A549 (cell line): ENCODE measurements at regions not wholly inside any gene's neighbourhood (a gene's known extent, or its start where the extent isn't known, plus 50 kb on each side); places are given as distances from the start of the nearest gene placed in this dataset.

ENCODE experiments used
- ATAC-seq, 2 experiments: fragments of 200-7000 bp in 1 of 2; fragments of >200 bp in 1 of 2; cut with Nextera tagmentation in 1 of 2; cut with Tn5 transposase in 1 of 2; 3 replicates each; pipeline versions ENCODE4 v1.8.0 to v1.9.1; 2018 to 2020; ENCODE audit warnings: mild to moderate bottlenecking in 1 of 2, moderate library complexity in 1 of 2
- CTCF ChIA-PET: fragments of 300-600 bp; sonication (Branson Sonifier 250); formaldehyde crosslinking; extraction: SDS; loops from one replicate; lab custom pipeline; 2021; ENCODE audit warnings: antibody characterized with exemption, inconsistent platforms; lab: Yijun Ruan, JAX
- POLR2A ChIA-PET: fragments of 350-600 bp; formaldehyde crosslinking; extraction: SDS; loops from one replicate; lab custom pipeline; 2021; ENCODE audit warnings: antibody characterized with exemption, inconsistent platforms; lab: Yijun Ruan, JAX
- DNase-seq, 2 experiments: peaks; one replicate each; pipeline versions ENCODE4 v3.0.0 to v3.0.0-alpha.2; 2011 to 2016; ENCODE audit warnings: low read depth in 1 of 2, low spot score in 1 of 2
- FAIRE-seq: peaks from 2 replicates; lab custom pipeline; 2011; peaks lifted over from hg19 to GRCh38; lab: Jason Lieb, UNC
- H3K27ac ChIP-seq, 2 experiments: fragments of >200 bp; sonication (Bioruptor Twin); formaldehyde crosslinking; 3 replicates each; pipeline ENCODE4 v1.5.1; 2016 to 2017
- H3K4me1 ChIP-seq: fragments of >200 bp; sonication (Bioruptor Twin); formaldehyde crosslinking; 3 replicates; pipeline ENCODE4 v1.6.1; 2016
- H3K4me2 ChIP-seq: fragments of >200 bp; sonication (Bioruptor Twin); formaldehyde crosslinking; 3 replicates; pipeline ENCODE4 v1.6.1; 2016
- H3K4me3 ChIP-seq: fragments of >200 bp; sonication (Bioruptor Twin); formaldehyde crosslinking; 3 replicates; pipeline ENCODE4 v1.5.1; 2016
- H3K9me3 ChIP-seq: fragments of >200 bp; sonication (Bioruptor Twin); formaldehyde crosslinking; 3 replicates; pipeline ENCODE4 v1.6.1; 2016
- CBX8 ChIP-seq: fragments of 200-600 bp; sonication (generic); IDR thresholded peaks from 2 replicates; pipeline ENCODE4 v1.6.1; 2016
- CEBPB ChIP-seq, 2 experiments: fragments of >200 bp in 1 of 2; sonication (Bioruptor Twin) in 1 of 2; formaldehyde crosslinking in 1 of 2; IDR thresholded peaks; 2 replicates each; pipeline ENCODE4 v1.6.1; 2012 to 2016
- CHD4 ChIP-seq: fragments of 200-600 bp; sonication (generic); IDR thresholded peaks from 2 replicates; pipeline ENCODE4 v1.6.1; 2016; ENCODE audit warnings: antibody characterized with exemption, mild to moderate bottlenecking, borderline replicate concordance
- EHF ChIP-seq: fragments of 250-450 bp; sonication (Bioruptor Pico); IDR thresholded peaks from 2 replicates; pipeline ENCODE4 v1.5.0; 2020; ENCODE audit warnings: mild to moderate bottlenecking
- FOSL2 ChIP-seq, 2 experiments: fragments of 450-650 bp in 1 of 2; fragments of >200 bp in 1 of 2; sonication (Bioruptor Twin) in 1 of 2; formaldehyde crosslinking; IDR thresholded peaks; 2 replicates each; pipeline versions ENCODE4 v1.5.0 to v1.6.1; 2016 to 2020; ENCODE audit warnings: mild to moderate bottlenecking in 1 of 2, moderate library complexity in 1 of 2
- FOXS1 ChIP-seq: fragments of 250-450 bp; sonication (Bioruptor Pico); IDR thresholded peaks from 2 replicates; pipeline ENCODE4 v1.5.0; 2020; ENCODE audit warnings: mild to moderate bottlenecking, moderate library complexity
- GATA3 ChIP-seq: IDR thresholded peaks from 2 replicates; pipeline ENCODE4 v1.6.1; 2012; ENCODE audit warnings: borderline replicate concordance
- HEYL ChIP-seq: fragments of 250-450 bp; sonication (Bioruptor Pico); IDR thresholded peaks from 2 replicates; pipeline ENCODE4 v1.8.0; 2021; ENCODE audit warnings: mild to moderate bottlenecking, moderate library complexity
- HOXB13 ChIP-seq: fragments of 250-450 bp; sonication (Bioruptor Pico); IDR thresholded peaks from 2 replicates; pipeline ENCODE4 v1.5.0; 2020; ENCODE audit warnings: low read depth, mild to moderate bottlenecking, moderate library complexity
- KDM5A ChIP-seq: fragments of 200-600 bp; sonication (generic); IDR thresholded peaks from 2 replicates; pipeline ENCODE4 v1.6.1; 2016; ENCODE audit warnings: antibody characterized with exemption, mild to moderate bottlenecking
- MAFK ChIP-seq: fragments of 450-650 bp; IDR thresholded peaks from 2 replicates; pipeline ENCODE4 v1.6.1; 2014; ENCODE audit not compliant: partially characterized antibody
- MAZ ChIP-seq: fragments of 150-350 bp; IDR thresholded peaks from 2 replicates; pipeline ENCODE4 v1.6.1; 2014; ENCODE audit warnings: antibody characterized with exemption, low read depth, low read length, borderline replicate concordance
- NPAS2 ChIP-seq: fragments of 250-450 bp; sonication (Bioruptor Pico); IDR thresholded peaks from 2 replicates; pipeline ENCODE4 v1.8.0; 2022; ENCODE audit warnings: mild to moderate bottlenecking, moderate library complexity, borderline replicate concordance
- PHF8 ChIP-seq: fragments of 200-600 bp; sonication (generic); IDR thresholded peaks from 2 replicates; pipeline ENCODE4 v1.6.1; 2016; ENCODE audit warnings: low read depth, mild to moderate bottlenecking, antibody characterized with exemption, moderate library complexity, borderline replicate concordance
- POLR2A ChIP-seq: IDR thresholded peaks from 2 replicates; pipeline ENCODE4 v1.6.1; 2012; ENCODE audit warnings: mild to moderate bottlenecking, low read length
- POLR2AphosphoS2 ChIP-seq: conservative IDR thresholded peaks from 2 replicates; pipeline ENCODE4 v1.6.1; 2012; ENCODE audit warnings: low read length, improper control_type of control experiment, inconsistent platforms
- RARB ChIP-seq: fragments of 250-450 bp; sonication (Bioruptor Pico); IDR thresholded peaks from 2 replicates; pipeline ENCODE4 v1.8.0; 2021; ENCODE audit warnings: mild to moderate bottlenecking, moderate library complexity
- RCOR1 ChIP-seq: fragments of 150-350 bp; IDR thresholded peaks from 2 replicates; pipeline ENCODE4 v1.6.1; 2014; ENCODE audit warnings: antibody characterized with exemption, low read length, low read depth
- RFX5 ChIP-seq: fragments of 450-650 bp; IDR thresholded peaks from 2 replicates; pipeline ENCODE4 v1.7.1; 2014; ENCODE audit warnings: antibody characterized with exemption, mild to moderate bottlenecking, moderate library complexity
- ZC3H11A ChIP-seq: fragments of 450-650 bp; IDR thresholded peaks from 2 replicates; pipeline ENCODE4 v1.6.1; 2014; ENCODE audit warnings: antibody characterized with exemption, mild to moderate bottlenecking
- ZSCAN20 ChIP-seq: fragments of 250-450 bp; sonication (Bioruptor Pico); IDR thresholded peaks from 2 replicates; pipeline ENCODE4 v1.8.0; 2022; ENCODE audit warnings: mild to moderate bottlenecking, moderate library complexity
- WGBS: methylation state at CpG from one replicate; pipeline ENCODE4 v1.1.6; 2017; ENCODE audit errors: missing lambda C conversion rate; 5-methylcytosine and 5-hydroxymethylcytosine counted together
- TF ChIP-seq, protein P1 (sequence below): fragments of 450-650 bp; IDR thresholded peaks from 2 replicates; pipeline ENCODE4 v1.6.1; 2014; ENCODE audit warnings: antibody characterized with exemption
- TF ChIP-seq, protein P2 (sequence below): IDR thresholded peaks from 2 replicates; pipeline ENCODE4 v1.6.1; 2012
- TF ChIP-seq, protein P3 (sequence below): IDR thresholded peaks from 2 replicates; pipeline ENCODE4 v1.6.1; 2012
- TF ChIP-seq, protein P4 (sequence below): fragments of 200-600 bp; sonication (generic); IDR thresholded peaks from 2 replicates; pipeline ENCODE4 v1.6.1; 2016; ENCODE audit warnings: antibody characterized with exemption, mild to moderate bottlenecking, moderate library complexity

DNA sequence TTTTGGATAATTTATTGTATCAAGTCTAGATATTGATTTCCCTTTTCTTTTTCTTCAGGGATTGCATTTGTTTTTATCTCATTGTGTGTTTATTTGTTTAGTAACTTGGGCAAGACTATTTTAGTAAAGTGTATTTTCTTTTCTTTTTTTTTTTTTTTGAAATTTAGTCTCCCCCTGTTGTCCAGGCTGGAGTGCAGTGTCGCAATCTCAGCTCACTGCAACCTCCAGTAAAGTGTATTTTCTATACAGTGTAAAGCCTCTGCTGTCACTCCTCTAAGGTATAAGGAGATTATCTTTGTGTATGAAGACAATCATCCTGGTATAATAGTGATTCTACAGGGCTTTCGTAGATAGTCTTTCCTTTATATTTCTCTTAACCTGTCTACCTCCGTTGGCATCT lies 2546.0 kb downstream of the PCDH9 start:
- ATAC-seq (no peak), DNase-seq (no peak), FAIRE-seq (no peak)
- H3K4me2 ChIP-seq, result no peak overlapping the region
- no peaks in the 10 kb centered on the region for H3K9me3 ChIP-seq
- WGBS, result 75% methylated on average over 3 of the region's 3 CpGs
- TF ChIP-seq EHF (CRISPR knock-in tag) (no peak), PHF8 (no peak), GATA3 (no peak), CBX8 (no peak), CHD4 (no peak), POLR2AphosphoS2 (no peak), POLR2A (no peak), HOXB13 (CRISPR knock-in tag) (no peak)
- TF ChIP-seq, protein P1, sequence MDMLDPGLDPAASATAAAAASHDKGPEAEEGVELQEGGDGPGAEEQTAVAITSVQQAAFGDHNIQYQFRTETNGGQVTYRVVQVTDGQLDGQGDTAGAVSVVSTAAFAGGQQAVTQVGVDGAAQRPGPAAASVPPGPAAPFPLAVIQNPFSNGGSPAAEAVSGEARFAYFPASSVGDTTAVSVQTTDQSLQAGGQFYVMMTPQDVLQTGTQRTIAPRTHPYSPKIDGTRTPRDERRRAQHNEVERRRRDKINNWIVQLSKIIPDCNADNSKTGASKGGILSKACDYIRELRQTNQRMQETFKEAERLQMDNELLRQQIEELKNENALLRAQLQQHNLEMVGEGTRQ, result no peak
- TF ChIP-seq, protein P2, sequence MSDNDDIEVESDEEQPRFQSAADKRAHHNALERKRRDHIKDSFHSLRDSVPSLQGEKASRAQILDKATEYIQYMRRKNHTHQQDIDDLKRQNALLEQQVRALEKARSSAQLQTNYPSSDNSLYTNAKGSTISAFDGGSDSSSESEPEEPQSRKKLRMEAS, result no peak
- TF ChIP-seq, protein P3, sequence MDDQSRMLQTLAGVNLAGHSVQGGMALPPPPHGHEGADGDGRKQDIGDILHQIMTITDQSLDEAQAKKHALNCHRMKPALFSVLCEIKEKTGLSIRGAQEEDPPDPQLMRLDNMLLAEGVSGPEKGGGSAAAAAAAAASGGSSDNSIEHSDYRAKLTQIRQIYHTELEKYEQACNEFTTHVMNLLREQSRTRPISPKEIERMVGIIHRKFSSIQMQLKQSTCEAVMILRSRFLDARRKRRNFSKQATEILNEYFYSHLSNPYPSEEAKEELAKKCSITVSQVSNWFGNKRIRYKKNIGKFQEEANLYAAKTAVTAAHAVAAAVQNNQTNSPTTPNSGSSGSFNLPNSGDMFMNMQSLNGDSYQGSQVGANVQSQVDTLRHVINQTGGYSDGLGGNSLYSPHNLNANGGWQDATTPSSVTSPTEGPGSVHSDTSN, result no peak
- CTCF ChIA-PET, result no interaction called here
- POLR2A ChIA-PET, result no interaction called here
- H3K27ac ChIP-seq, result no peak overlapping the region
- H3K4me1 ChIP-seq, result peaks cover 5% of the 10 kb centered on the region; the same call in 1 of the 3 replicates
- H3K4me3 ChIP-seq, result no peak overlapping the region

DNA sequence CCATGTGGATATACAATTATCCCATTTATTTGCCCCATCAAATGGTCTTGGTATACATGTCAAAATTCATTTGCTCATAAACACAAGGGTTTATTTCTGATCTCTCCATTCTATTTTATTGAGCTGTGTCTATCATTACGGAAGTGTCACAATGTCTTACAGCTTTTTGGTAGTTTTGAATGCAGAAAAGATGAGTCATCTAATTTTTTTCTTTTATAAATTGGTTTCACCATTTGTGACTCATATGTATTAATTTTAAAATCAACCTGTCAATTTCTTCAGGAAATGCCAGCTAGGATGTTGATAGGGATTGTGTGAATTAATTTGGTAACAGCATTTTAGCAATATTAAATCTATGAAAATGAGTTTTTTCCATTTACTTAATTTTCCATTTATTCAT lies 2549.4 kb downstream of the PCDH9 start:
- no peak for TF ChIP-seq MAZ
- no peak for TF ChIP-seq FOXS1 (CRISPR knock-in tag)
- no peak for TF ChIP-seq CEBPB (IDR thresholded peaks at IDR 0.05)
- no peak for TF ChIP-seq ZSCAN20 (CRISPR knock-in tag)
- TF ChIP-seq HEYL, result no peak
- TF ChIP-seq, protein P4, sequence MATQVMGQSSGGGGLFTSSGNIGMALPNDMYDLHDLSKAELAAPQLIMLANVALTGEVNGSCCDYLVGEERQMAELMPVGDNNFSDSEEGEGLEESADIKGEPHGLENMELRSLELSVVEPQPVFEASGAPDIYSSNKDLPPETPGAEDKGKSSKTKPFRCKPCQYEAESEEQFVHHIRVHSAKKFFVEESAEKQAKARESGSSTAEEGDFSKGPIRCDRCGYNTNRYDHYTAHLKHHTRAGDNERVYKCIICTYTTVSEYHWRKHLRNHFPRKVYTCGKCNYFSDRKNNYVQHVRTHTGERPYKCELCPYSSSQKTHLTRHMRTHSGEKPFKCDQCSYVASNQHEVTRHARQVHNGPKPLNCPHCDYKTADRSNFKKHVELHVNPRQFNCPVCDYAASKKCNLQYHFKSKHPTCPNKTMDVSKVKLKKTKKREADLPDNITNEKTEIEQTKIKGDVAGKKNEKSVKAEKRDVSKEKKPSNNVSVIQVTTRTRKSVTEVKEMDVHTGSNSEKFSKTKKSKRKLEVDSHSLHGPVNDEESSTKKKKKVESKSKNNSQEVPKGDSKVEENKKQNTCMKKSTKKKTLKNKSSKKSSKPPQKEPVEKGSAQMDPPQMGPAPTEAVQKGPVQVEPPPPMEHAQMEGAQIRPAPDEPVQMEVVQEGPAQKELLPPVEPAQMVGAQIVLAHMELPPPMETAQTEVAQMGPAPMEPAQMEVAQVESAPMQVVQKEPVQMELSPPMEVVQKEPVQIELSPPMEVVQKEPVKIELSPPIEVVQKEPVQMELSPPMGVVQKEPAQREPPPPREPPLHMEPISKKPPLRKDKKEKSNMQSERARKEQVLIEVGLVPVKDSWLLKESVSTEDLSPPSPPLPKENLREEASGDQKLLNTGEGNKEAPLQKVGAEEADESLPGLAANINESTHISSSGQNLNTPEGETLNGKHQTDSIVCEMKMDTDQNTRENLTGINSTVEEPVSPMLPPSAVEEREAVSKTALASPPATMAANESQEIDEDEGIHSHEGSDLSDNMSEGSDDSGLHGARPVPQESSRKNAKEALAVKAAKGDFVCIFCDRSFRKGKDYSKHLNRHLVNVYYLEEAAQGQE, result no peak
- no peak for TF ChIP-seq RARB (CRISPR knock-in tag)
- no peak for TF ChIP-seq RFX5
- TF ChIP-seq CBX8, result no peak
- TF ChIP-seq FOSL2 (IDR thresholded peaks at IDR 0.05), result no peak
- TF ChIP-seq FOSL2 (CRISPR knock-in tag; IDR thresholded peaks at IDR 0.05), result peak; percentile 66
- TF ChIP-seq, protein P2, result no peak
- no peak for TF ChIP-seq RCOR1
- TF ChIP-seq KDM5A, result no peak
- TF ChIP-seq CHD4, result no peak
- TF ChIP-seq MAFK, result peak; percentile 21
- no peak for TF ChIP-seq NPAS2 (CRISPR knock-in tag)
- no peak for TF ChIP-seq ZC3H11A
- CTCF ChIA-PET, result no interaction called here
- no peak for DNase-seq
- H3K27ac ChIP-seq, result no peak overlapping the region
- no peaks in the 10 kb centered on the region for H3K9me3 ChIP-seq
- no peak overlapping the region for H3K4me2 ChIP-seq
- POLR2A ChIA-PET, result no interaction called here
- ATAC-seq, result no peak
- WGBS, result 86% methylated on average over 1 of the region's 1 CpG
- H3K4me1 ChIP-seq, result peaks cover 7% of the 10 kb centered on the region; the same call in 2 of the 3 replicates
- no peak overlapping the region for H3K4me3 ChIP-seq
- no peak for FAIRE-seq
